ENCODE measurements at regions not wholly inside any gene's neighbourhood (a gene's known extent, or its start where the extent isn't known, plus 50 kb on each side); places are given as distances from the start of the nearest gene placed in this dataset.

- 72 to 81% methylated on average over 4 of the region's 4 CpGs for WGBS, 2 donors
- no peak overlapping the region for H3K4me3 ChIP-seq (ENCODE audit: low read depth, poor library complexity, severe bottlenecking)
- DNase-seq (ENCODE audit: low spot score in 2 of 2), result no peak
- intact Hi-C loops (cut with DNase I; ENCODE audit: low total_unique reads), result no loop called here
- TF ChIP-seq POLR2A (IDR thresholded peaks at IDR 0.05) (no peak), CTCF (IDR thresholded peaks at IDR 0.05) (no peak)
These were observed 113.2 kb upstream of the INHBA start for GRCh38 chr7:41816111-41816510.

GRCh38 chr7:41814888-41815287 is 112.0 kb upstream of the INHBA start:
- no peak overlapping the region for H3K4me3 ChIP-seq (ENCODE audit: low read depth, poor library complexity, severe bottlenecking)
- 69% methylated on average over 4 of the region's 4 CpGs for WGBS, 2 donors
- DNase-seq (ENCODE audit: low spot score in 2 of 2), result no peak
- intact Hi-C loops (cut with DNase I; ENCODE audit: low total_unique reads), result no loop called here
- no peak for TF ChIP-seq POLR2A (IDR thresholded peaks at IDR 0.05)

- H3K4me3 ChIP-seq (ENCODE audit: low read depth, poor library complexity, severe bottlenecking), result no peak overlapping the region
- no peak for DNase-seq (ENCODE audit: low spot score in 2 of 2)
- intact Hi-C loops (cut with DNase I; ENCODE audit: low total_unique reads), result no loop called here
- WGBS, 2 donors, result 93 to 95% methylated on average over 2 of the region's 2 CpGs
- TF ChIP-seq CTCF (IDR thresholded peaks at IDR 0.05) (no peak), POLR2A (IDR thresholded peaks at IDR 0.05) (no peak)
These were observed 110.4 kb upstream of the INHBA start for GRCh38 chr7:41813286-41813685.

- intact Hi-C loops (cut with DNase I; ENCODE audit: low total_unique reads), result no loop called here
- no peak overlapping the region for H3K4me3 ChIP-seq (ENCODE audit: low read depth, poor library complexity, severe bottlenecking)
- DNase-seq (ENCODE audit: low spot score in 2 of 2), result no peak
- no peak for TF ChIP-seq POLR2A (IDR thresholded peaks at IDR 0.05)
- TF ChIP-seq CTCF (IDR thresholded peaks at IDR 0.05), result no peak
These were observed 109.1 kb upstream of the INHBA start for GRCh38 chr7:41811941-41812340.

- H3K4me3 ChIP-seq (ENCODE audit: low read depth, poor library complexity, severe bottlenecking), result no peak overlapping the region
- 77 to 79% methylated on average over 13 of the region's 13 CpGs for WGBS, 2 donors
- DNase-seq (ENCODE audit: low spot score in 2 of 2), result no peak
- intact Hi-C loops (cut with DNase I; ENCODE audit: low total_unique reads), result no loop called here
- TF ChIP-seq CTCF (IDR thresholded peaks at IDR 0.05), result no peak
- no peak for TF ChIP-seq POLR2A (IDR thresholded peaks at IDR 0.05)
These were observed 107.2 kb upstream of the INHBA start for GRCh38 chr7:41809940-41810576.

GRCh38 chr7:41809529-41809939 is 106.6 kb upstream of the INHBA start:
- DNase-seq (ENCODE audit: low spot score in 2 of 2), result no peak
- TF ChIP-seq POLR2A (IDR thresholded peaks at IDR 0.05) (no peak), CTCF (IDR thresholded peaks at IDR 0.05) (no peak)
- WGBS, 2 donors, result 68 to 80% methylated on average over 1 of the region's 1 CpG

More at GRCh38 chr7:41809529-41809939, 106.6 kb upstream of the INHBA start:
- intact Hi-C loops (cut with DNase I; ENCODE audit: low total_unique reads), result no loop called here
- H3K4me3 ChIP-seq (ENCODE audit: low read depth, poor library complexity, severe bottlenecking), result no peak overlapping the region

Measured in lower leg skin (tissue), 4 donors.